ENCODE measurements at regions not wholly inside any gene's neighbourhood (a gene's known extent, or its start where the extent isn't known, plus 50 kb on each side); places are given as distances from the start of the nearest gene placed in this dataset.

DNA sequence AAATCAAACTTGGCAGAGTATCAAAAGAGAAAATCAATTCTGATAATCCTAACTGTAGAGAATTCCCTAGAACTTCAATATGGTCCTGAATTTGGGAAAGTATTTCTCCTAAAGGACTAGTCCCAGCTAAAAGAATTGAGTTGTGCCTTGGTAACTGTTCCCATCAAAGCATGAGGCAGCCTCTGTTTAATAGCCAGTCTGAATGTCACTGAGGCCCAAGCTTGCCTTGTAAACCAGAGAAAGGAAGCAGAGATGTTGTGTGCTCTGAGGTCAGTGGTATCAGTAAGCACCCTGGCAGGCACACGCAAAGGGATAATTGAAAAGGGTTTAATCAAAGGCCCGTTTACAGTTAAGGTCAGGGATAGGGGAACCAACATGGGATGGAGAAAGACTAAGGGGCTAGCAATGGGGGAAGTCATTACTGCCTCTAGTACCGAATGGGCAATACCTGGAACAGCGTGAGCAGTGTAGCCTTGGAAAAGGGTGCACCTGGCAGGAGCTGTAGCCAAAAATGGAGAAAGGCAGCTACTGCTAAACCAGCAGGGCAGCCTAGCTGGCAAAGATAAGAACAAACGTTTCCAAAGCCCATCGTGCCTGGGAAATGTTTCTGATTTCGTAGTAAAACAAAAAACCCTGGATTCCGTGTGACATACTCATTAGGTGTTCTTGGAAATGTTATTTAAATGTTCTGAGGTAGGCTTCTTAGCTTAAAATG lies 635.5 kb downstream of the PLPP3 start:
- ChIA-PET POLR2A (ENCODE audit: unreplicated experiment) (no interaction called here), CTCF (no interaction called here)
- intact Hi-C loops (cut with micrococcal nuclease): no loop called here
- DNase-seq (no peak), ATAC-seq (no peak)
- no peaks in the 10 kb centered on the region for H3K9me3 ChIP-seq (ENCODE audit: low read length)
- no peak overlapping the region for H2AFZ ChIP-seq (ENCODE audit: low read length)
- BruUV-seq (replicated peaks): no TSS peak
- H3K4me1 ChIP-seq (ENCODE audit: insufficient read depth, low read length): no peaks in the 10 kb centered on the region
- no peak overlapping the region for H3K4me2 ChIP-seq (ENCODE audit: low read length)
- H3F3A ChIP-seq (ENCODE audit: low read length, unreplicated experiment): no peaks in the 10 kb centered on the region
- no peak overlapping the region for H3K9ac ChIP-seq (ENCODE audit: low read length)
- H3K36me3 ChIP-seq (ENCODE audit: low read depth, low read length): no peaks in the 10 kb centered on the region
- H3K27me3 ChIP-seq (ENCODE audit: low read length): no peaks in the 10 kb centered on the region
- H4K20me1 ChIP-seq (ENCODE audit: low read length): no peaks in the 10 kb centered on the region
- no peaks in the 10 kb centered on the region for H3K79me2 ChIP-seq (ENCODE audit: low read length)
- TF ChIP-seq EZH2phosphoT487 (IDR thresholded peaks at IDR 0.05; ENCODE audit: borderline replicate concordance, low read length): no peak
- no peak for TF ChIP-seq EZH2 (IDR thresholded peaks at IDR 0.05; ENCODE audit: low read length, unreplicated experiment)
- TF ChIP-seq, protein P1, sequence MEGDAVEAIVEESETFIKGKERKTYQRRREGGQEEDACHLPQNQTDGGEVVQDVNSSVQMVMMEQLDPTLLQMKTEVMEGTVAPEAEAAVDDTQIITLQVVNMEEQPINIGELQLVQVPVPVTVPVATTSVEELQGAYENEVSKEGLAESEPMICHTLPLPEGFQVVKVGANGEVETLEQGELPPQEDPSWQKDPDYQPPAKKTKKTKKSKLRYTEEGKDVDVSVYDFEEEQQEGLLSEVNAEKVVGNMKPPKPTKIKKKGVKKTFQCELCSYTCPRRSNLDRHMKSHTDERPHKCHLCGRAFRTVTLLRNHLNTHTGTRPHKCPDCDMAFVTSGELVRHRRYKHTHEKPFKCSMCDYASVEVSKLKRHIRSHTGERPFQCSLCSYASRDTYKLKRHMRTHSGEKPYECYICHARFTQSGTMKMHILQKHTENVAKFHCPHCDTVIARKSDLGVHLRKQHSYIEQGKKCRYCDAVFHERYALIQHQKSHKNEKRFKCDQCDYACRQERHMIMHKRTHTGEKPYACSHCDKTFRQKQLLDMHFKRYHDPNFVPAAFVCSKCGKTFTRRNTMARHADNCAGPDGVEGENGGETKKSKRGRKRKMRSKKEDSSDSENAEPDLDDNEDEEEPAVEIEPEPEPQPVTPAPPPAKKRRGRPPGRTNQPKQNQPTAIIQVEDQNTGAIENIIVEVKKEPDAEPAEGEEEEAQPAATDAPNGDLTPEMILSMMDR (conservative IDR thresholded peaks at IDR 0.05; ENCODE audit: low read depth, low read length): no peak
- H3K4me3 ChIP-seq (ENCODE audit: low read length): no peak overlapping the region
- no peaks in the 10 kb centered on the region for H3K9me2 ChIP-seq (replicated peaks; ENCODE audit: low read length)
- no peak overlapping the region for H3K27ac ChIP-seq (ENCODE audit: low read length)

DNA sequence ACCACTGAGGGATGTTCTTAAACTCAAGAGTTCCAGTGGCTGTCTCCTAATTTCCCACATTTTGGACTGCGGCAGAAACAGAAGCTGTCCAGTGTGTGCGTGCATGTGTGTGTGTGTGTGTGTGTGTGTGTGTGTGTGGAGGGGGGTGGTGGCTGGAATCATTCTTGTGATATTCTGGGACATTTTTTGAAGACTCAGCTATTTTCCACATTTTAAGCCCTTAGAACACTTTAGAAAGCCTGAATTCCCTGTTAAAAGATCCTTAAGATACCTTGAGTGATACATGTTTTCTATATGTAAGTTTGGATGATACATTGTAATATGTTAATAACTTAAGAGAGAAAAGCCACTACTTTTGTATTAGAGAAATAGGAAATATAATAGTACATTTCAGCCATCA lies 636.4 kb downstream of the PLPP3 start:
- Histone ChIP-seq H4K20me1 (ENCODE audit: low read length) (no peaks in the 10 kb centered on the region), H3K9me2 (replicated peaks; ENCODE audit: low read length) (no peaks in the 10 kb centered on the region), H3K4me1 (ENCODE audit: insufficient read depth, low read length) (no peaks in the 10 kb centered on the region), H3K4me3 (ENCODE audit: low read length) (no peak overlapping the region), H3K79me2 (ENCODE audit: low read length) (no peaks in the 10 kb centered on the region), H2AFZ (ENCODE audit: low read length) (no peak overlapping the region), H3K9ac (ENCODE audit: low read length) (no peak overlapping the region), H3K27me3 (ENCODE audit: low read length) (no peaks in the 10 kb centered on the region), H3K27ac (ENCODE audit: low read length) (no peak overlapping the region), H3K9me3 (ENCODE audit: low read length) (no peaks in the 10 kb centered on the region), H3F3A (ENCODE audit: low read length, unreplicated experiment) (no peaks in the 10 kb centered on the region), H3K4me2 (ENCODE audit: low read length) (no peak overlapping the region), H3K36me3 (ENCODE audit: low read depth, low read length) (no peaks in the 10 kb centered on the region)
- ChIA-PET POLR2A (ENCODE audit: unreplicated experiment) (no interaction called here), CTCF (no interaction called here)
- no TSS peak for BruUV-seq (replicated peaks)
- TF ChIP-seq EZH2phosphoT487 (IDR thresholded peaks at IDR 0.05; ENCODE audit: borderline replicate concordance, low read length): no peak
- no peak for TF ChIP-seq EZH2 (IDR thresholded peaks at IDR 0.05; ENCODE audit: low read length, unreplicated experiment)
- TF ChIP-seq, protein P1 (conservative IDR thresholded peaks at IDR 0.05; ENCODE audit: low read depth, low read length): no peak
- DNase-seq (no peak), ATAC-seq (no peak)
- intact Hi-C loops (cut with micrococcal nuclease): no loop called here

DNA sequence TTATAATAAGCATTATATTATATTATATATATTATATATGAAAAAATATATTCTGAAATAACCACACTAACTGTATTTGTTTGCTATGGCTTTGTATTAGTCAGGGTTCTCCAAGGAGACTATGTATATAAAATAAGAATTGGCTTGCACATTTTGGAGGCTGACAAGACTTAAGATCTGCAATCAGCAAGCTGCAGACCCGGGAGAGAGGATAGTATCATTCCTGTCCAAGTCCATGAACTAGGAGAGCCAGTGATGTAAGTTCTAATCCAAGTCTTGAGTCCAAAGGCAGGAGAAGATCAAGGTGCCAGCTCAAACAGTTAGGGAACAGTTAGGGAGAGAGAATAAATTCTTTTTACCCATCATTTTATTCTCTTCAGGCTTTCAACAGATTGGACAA lies 639.5 kb downstream of the PLPP3 start:
- Histone ChIP-seq H3K27me3 (ENCODE audit: low read length) (no peaks in the 10 kb centered on the region), H3K9me3 (ENCODE audit: low read length) (no peaks in the 10 kb centered on the region), H3K4me2 (ENCODE audit: low read length) (no peak overlapping the region), H3K9me2 (replicated peaks; ENCODE audit: low read length) (no peaks in the 10 kb centered on the region), H2AFZ (ENCODE audit: low read length) (no peak overlapping the region), H3F3A (ENCODE audit: low read length, unreplicated experiment) (no peaks in the 10 kb centered on the region), H3K4me3 (ENCODE audit: low read length) (no peak overlapping the region), H3K4me1 (ENCODE audit: insufficient read depth, low read length) (no peaks in the 10 kb centered on the region), H3K79me2 (ENCODE audit: low read length) (no peaks in the 10 kb centered on the region), H3K9ac (ENCODE audit: low read length) (no peak overlapping the region), H3K36me3 (ENCODE audit: low read depth, low read length) (no peaks in the 10 kb centered on the region), H4K20me1 (ENCODE audit: low read length) (no peaks in the 10 kb centered on the region), H3K27ac (ENCODE audit: low read length) (no peak overlapping the region)
- TF ChIP-seq, protein P1 (conservative IDR thresholded peaks at IDR 0.05; ENCODE audit: low read depth, low read length): no peak
- TF ChIP-seq EZH2 (IDR thresholded peaks at IDR 0.05; ENCODE audit: low read length, unreplicated experiment): no peak
- TF ChIP-seq EZH2phosphoT487 (IDR thresholded peaks at IDR 0.05; ENCODE audit: borderline replicate concordance, low read length): no peak
- CTCF ChIA-PET: no interaction called here
- DNase-seq: no peak
- ATAC-seq: no peak
- POLR2A ChIA-PET (ENCODE audit: unreplicated experiment): no interaction called here
- no TSS peak for BruUV-seq (replicated peaks)
- intact Hi-C loops (cut with micrococcal nuclease): no loop called here
